ENCODE measurements at regions not wholly inside any gene's neighbourhood (a gene's known extent, or its start where the extent isn't known, plus 50 kb on each side); places are given as distances from the start of the nearest gene placed in this dataset.
A peak's percentile ranks its signal among the peaks of the same experiment; 100 is the strongest.
"Not testable (repeated sequence)": the region's sequence is repeated elsewhere in the genome, so short reads cannot be mapped to it uniquely, and the experiment has no call there.

DNA sequence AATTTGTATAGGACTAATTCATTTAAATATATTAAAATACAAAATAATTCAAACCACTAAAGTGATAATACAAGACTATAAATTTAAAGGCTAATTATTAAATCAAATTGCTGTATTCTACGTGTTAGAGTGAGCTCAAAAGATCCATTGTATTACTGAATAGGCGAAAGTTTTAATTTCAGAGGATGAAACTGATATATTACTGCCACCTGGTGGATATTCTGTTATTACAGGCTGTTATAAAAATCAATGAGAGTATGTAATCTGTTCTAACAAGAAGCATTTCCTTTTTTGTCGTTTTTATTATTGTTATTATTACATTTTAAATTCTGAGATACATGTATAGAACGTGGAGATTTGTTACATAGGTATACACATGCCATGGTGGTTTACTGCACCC lies 1239.6 kb upstream of the USP9Y start:
- TF ChIP-seq, protein P1, sequence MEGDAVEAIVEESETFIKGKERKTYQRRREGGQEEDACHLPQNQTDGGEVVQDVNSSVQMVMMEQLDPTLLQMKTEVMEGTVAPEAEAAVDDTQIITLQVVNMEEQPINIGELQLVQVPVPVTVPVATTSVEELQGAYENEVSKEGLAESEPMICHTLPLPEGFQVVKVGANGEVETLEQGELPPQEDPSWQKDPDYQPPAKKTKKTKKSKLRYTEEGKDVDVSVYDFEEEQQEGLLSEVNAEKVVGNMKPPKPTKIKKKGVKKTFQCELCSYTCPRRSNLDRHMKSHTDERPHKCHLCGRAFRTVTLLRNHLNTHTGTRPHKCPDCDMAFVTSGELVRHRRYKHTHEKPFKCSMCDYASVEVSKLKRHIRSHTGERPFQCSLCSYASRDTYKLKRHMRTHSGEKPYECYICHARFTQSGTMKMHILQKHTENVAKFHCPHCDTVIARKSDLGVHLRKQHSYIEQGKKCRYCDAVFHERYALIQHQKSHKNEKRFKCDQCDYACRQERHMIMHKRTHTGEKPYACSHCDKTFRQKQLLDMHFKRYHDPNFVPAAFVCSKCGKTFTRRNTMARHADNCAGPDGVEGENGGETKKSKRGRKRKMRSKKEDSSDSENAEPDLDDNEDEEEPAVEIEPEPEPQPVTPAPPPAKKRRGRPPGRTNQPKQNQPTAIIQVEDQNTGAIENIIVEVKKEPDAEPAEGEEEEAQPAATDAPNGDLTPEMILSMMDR (IDR thresholded peaks at IDR 0.05), result peak in 3 of 4 experiments; percentile 21 to 22 (median 21)
- not testable (repeated sequence) for TF ChIP-seq POLR2A, POLR2AphosphoS5 (IDR thresholded peaks at IDR 0.05)

Data from prostate gland (tissue), 2 donors.